ENCODE measurements at regions not wholly inside any gene's neighbourhood (a gene's known extent, or its start where the extent isn't known, plus 50 kb on each side); places are given as distances from the start of the nearest gene placed in this dataset.

- Histone ChIP-seq H3K27me3 (replicated peaks; ENCODE audit: insufficient read depth) (no peaks in the 10 kb centered on the region), H3K36me3 (no peaks in the 10 kb centered on the region), H3K4me1 (replicated peaks) (no peaks in the 10 kb centered on the region), H3K4me3 (no peak overlapping the region), H3K9me3 (no peaks in the 10 kb centered on the region), H3K27ac (no peak overlapping the region)
- TF ChIP-seq POLR2A (IDR thresholded peaks at IDR 0.05) (no peak), POLR2AphosphoS5 (IDR thresholded peaks at IDR 0.05) (no peak), CTCF (IDR thresholded peaks at IDR 0.05) (peak in 1 of 4 experiments; percentile 9)
- intact Hi-C loops (cut with DNase I): loop anchor here (2.0 to 5.0 kb wide), 3 partner anchors 251 to 446 kb away; no protein-coding TSS in a partner anchor
- DNase-seq (ENCODE audit: low spot score): no peak
- WGBS: 70% methylated on average over 11 of the region's 11 CpGs
Observed at GRCh38 chr16:86073103-86073625, 174.2 kb downstream of the IRF8 start.

GRCh38 chr16:86073763-86074493 lies 175.0 kb downstream of the IRF8 start:
- no peak for DNase-seq (ENCODE audit: low spot score)
- Histone ChIP-seq H3K27ac (no peak overlapping the region), H3K27me3 (replicated peaks; ENCODE audit: insufficient read depth) (no peaks in the 10 kb centered on the region), H3K4me3 (no peak overlapping the region), H3K4me1 (replicated peaks) (no peaks in the 10 kb centered on the region), H3K9me3 (no peaks in the 10 kb centered on the region), H3K36me3 (no peaks in the 10 kb centered on the region)
- WGBS: 84% methylated on average over 9 of the region's 9 CpGs
- intact Hi-C loops (cut with DNase I): loop anchor here (2.0 to 5.0 kb wide), 3 partner anchors 252 to 445 kb away; no protein-coding TSS in a partner anchor
- TF ChIP-seq POLR2A (IDR thresholded peaks at IDR 0.05): no peak
- no peak for TF ChIP-seq CTCF (IDR thresholded peaks at IDR 0.05)
- TF ChIP-seq POLR2AphosphoS5 (IDR thresholded peaks at IDR 0.05): no peak

- no peak for TF ChIP-seq POLR2A (IDR thresholded peaks at IDR 0.05)
- no peak for TF ChIP-seq POLR2AphosphoS5 (IDR thresholded peaks at IDR 0.05)
- TF ChIP-seq CTCF (IDR thresholded peaks at IDR 0.05): no peak
- no peaks in the 10 kb centered on the region for H3K36me3 ChIP-seq
- H3K27me3 ChIP-seq (replicated peaks; ENCODE audit: insufficient read depth): no peaks in the 10 kb centered on the region
- no peak overlapping the region for H3K4me3 ChIP-seq
- no peaks in the 10 kb centered on the region for H3K4me1 ChIP-seq (replicated peaks)
- WGBS: 64% methylated on average over 20 of the region's 20 CpGs
- no peak overlapping the region for H3K27ac ChIP-seq
- intact Hi-C loops (cut with DNase I): loop anchor here (5.0 kb wide), 2 partner anchors 253 to 267 kb away; no protein-coding TSS in a partner anchor
- DNase-seq (ENCODE audit: low spot score): no peak
- no peaks in the 10 kb centered on the region for H3K9me3 ChIP-seq
Observed at GRCh38 chr16:86074651-86075487, 175.9 kb downstream of the IRF8 start.

- Histone ChIP-seq H3K36me3 (no peaks in the 10 kb centered on the region), H3K27ac (no peak overlapping the region), H3K4me1 (replicated peaks) (no peaks in the 10 kb centered on the region), H3K4me3 (no peak overlapping the region), H3K9me3 (no peaks in the 10 kb centered on the region), H3K27me3 (replicated peaks; ENCODE audit: insufficient read depth) (peaks cover 1% of the 10 kb centered on the region)
- TF ChIP-seq POLR2AphosphoS5 (IDR thresholded peaks at IDR 0.05) (no peak), CTCF (IDR thresholded peaks at IDR 0.05) (no peak), POLR2A (IDR thresholded peaks at IDR 0.05) (no peak)
- DNase-seq (ENCODE audit: low spot score): no peak
- intact Hi-C loops (cut with DNase I): no loop called here
- 74% methylated on average over 2 of the region's 2 CpGs for WGBS
Observed at GRCh38 chr16:86075488-86075785, 176.5 kb downstream of the IRF8 start.
